ENCODE measurements at regions not wholly inside any gene's neighbourhood (a gene's known extent, or its start where the extent isn't known, plus 50 kb on each side); places are given as distances from the start of the nearest gene placed in this dataset.

- Histone ChIP-seq H3K9me1 (ENCODE audit: control insufficient read depth, extremely low read depth, insufficient read depth, low read length) (no peaks in the 10 kb centered on the region), H3K27ac (ENCODE audit: control insufficient read depth, insufficient read depth, low read length) (no peak overlapping the region), H3K36me3 (ENCODE audit: control insufficient read depth in 2 of 2, extremely low read depth in 1 of 2, insufficient read depth in 2 of 2, low read length in 2 of 2) (no peaks in the 10 kb centered on the region), H3K27me3 (ENCODE audit: control insufficient read depth, extremely low read depth, insufficient read depth, low read length) (no peaks in the 10 kb centered on the region), H3K9ac (ENCODE audit: control insufficient read depth, extremely low read depth, insufficient read depth, low read length) (no peak overlapping the region), H3K9me3 (ENCODE audit: control insufficient read depth, low read depth, low read length) (no peaks in the 10 kb centered on the region), H4K20me1 (ENCODE audit: control insufficient read depth, extremely low read depth, insufficient read depth, low read length) (no peaks in the 10 kb centered on the region), H3K4me1 (ENCODE audit: control insufficient read depth, extremely low read depth, insufficient read depth, low read length) (peaks cover 14% of the 10 kb centered on the region), H3K4me3 (ENCODE audit: control insufficient read depth in 2 of 3, extremely low read depth in 1 of 3, insufficient read depth in 2 of 3, low read depth in 1 of 3, low read length in 3 of 3) (no peak overlapping the region), H3K79me2 (ENCODE audit: control insufficient read depth, insufficient read depth, low read length) (no peaks in the 10 kb centered on the region), H2AFZ (ENCODE audit: control insufficient read depth, low read length) (no peak overlapping the region), H3K4me2 (ENCODE audit: control insufficient read depth, extremely low read depth, insufficient read depth, low read depth, low read length) (no peak overlapping the region)
- no peak for TF ChIP-seq EZH2 (IDR thresholded peaks at IDR 0.05; ENCODE audit: low read length)
- no peak for TF ChIP-seq CTCF (optimal IDR thresholded peaks at IDR 0.05 in 1 of 3, IDR thresholded peaks at IDR 0.05 in 1 of 3, conservative IDR thresholded peaks at IDR 0.05 in 1 of 3; ENCODE audit: extremely low read depth in 1 of 3, insufficient read depth in 2 of 3, low read length in 3 of 3)
- DNase-seq (ENCODE audit: low read depth, low spot score) (no peak), FAIRE-seq (no peak)
- dilution Hi-C loops (cut with MboI; ENCODE audit: extremely low pct_ligation_motif_present, low sequenced_read_pairs): no loop called here
Observed at GRCh38 chr2:53477517-53477916, 290.1 kb upstream of the CHAC2 start.

- H3K4me3 ChIP-seq (ENCODE audit: control insufficient read depth in 2 of 3, extremely low read depth in 1 of 3, insufficient read depth in 2 of 3, low read depth in 1 of 3, low read length in 3 of 3): no peak overlapping the region
- FAIRE-seq: no peak
- no peaks in the 10 kb centered on the region for H3K27me3 ChIP-seq (ENCODE audit: control insufficient read depth, extremely low read depth, insufficient read depth, low read length)
- no peak overlapping the region for H3K27ac ChIP-seq (ENCODE audit: control insufficient read depth, insufficient read depth, low read length)
- no peaks in the 10 kb centered on the region for H3K36me3 ChIP-seq (ENCODE audit: control insufficient read depth in 2 of 2, extremely low read depth in 1 of 2, insufficient read depth in 2 of 2, low read length in 2 of 2)
- no peak overlapping the region for H3K4me2 ChIP-seq (ENCODE audit: control insufficient read depth, extremely low read depth, insufficient read depth, low read depth, low read length)
- peaks cover 14% of the 10 kb centered on the region for H3K4me1 ChIP-seq (ENCODE audit: control insufficient read depth, extremely low read depth, insufficient read depth, low read length)
- H4K20me1 ChIP-seq (ENCODE audit: control insufficient read depth, extremely low read depth, insufficient read depth, low read length): no peaks in the 10 kb centered on the region
- H3K9me1 ChIP-seq (ENCODE audit: control insufficient read depth, extremely low read depth, insufficient read depth, low read length): no peaks in the 10 kb centered on the region
- no peaks in the 10 kb centered on the region for H3K9me3 ChIP-seq (ENCODE audit: control insufficient read depth, low read depth, low read length)
- TF ChIP-seq EZH2 (IDR thresholded peaks at IDR 0.05; ENCODE audit: low read length) (no peak), CTCF (optimal IDR thresholded peaks at IDR 0.05 in 1 of 3, IDR thresholded peaks at IDR 0.05 in 1 of 3, conservative IDR thresholded peaks at IDR 0.05 in 1 of 3; ENCODE audit: extremely low read depth in 1 of 3, insufficient read depth in 2 of 3, low read length in 3 of 3) (no peak)
- no peak overlapping the region for H3K9ac ChIP-seq (ENCODE audit: control insufficient read depth, extremely low read depth, insufficient read depth, low read length)
- H3K79me2 ChIP-seq (ENCODE audit: control insufficient read depth, insufficient read depth, low read length): no peaks in the 10 kb centered on the region
- dilution Hi-C loops (cut with MboI; ENCODE audit: extremely low pct_ligation_motif_present, low sequenced_read_pairs): no loop called here
- DNase-seq (ENCODE audit: low read depth, low spot score): no peak
- no peak overlapping the region for H2AFZ ChIP-seq (ENCODE audit: control insufficient read depth, low read length)
Observed at GRCh38 chr2:53476834-53477233, 290.8 kb upstream of the CHAC2 start.
